AG10803 (cell line): ENCODE measurements at regions not wholly inside any gene's neighbourhood (a gene's known extent, or its start where the extent isn't known, plus 50 kb on each side); places are given as distances from the start of the nearest gene placed in this dataset.
A peak's percentile ranks its signal among the peaks of the same experiment; 100 is the strongest.

ENCODE experiments used
- DNase-seq: peaks from one replicate; pipeline ENCODE4 v3.0.0; 2010; ENCODE audit warnings: low read depth
- H3K4me3 ChIP-seq: 2 replicates; pipeline ENCODE4 v1.5.1; 2011; ENCODE audit warnings: mild to moderate bottlenecking, low read length, control low read depth
- TF ChIP-seq, protein P1 (sequence below): conservative IDR thresholded peaks from 2 replicates; pipeline ENCODE4 v1.5.1; 2011; ENCODE audit warnings: mild to moderate bottlenecking, low read length, control low read depth, inconsistent platforms

- no peak overlapping the region for H3K4me3 ChIP-seq
- TF ChIP-seq, protein P1, sequence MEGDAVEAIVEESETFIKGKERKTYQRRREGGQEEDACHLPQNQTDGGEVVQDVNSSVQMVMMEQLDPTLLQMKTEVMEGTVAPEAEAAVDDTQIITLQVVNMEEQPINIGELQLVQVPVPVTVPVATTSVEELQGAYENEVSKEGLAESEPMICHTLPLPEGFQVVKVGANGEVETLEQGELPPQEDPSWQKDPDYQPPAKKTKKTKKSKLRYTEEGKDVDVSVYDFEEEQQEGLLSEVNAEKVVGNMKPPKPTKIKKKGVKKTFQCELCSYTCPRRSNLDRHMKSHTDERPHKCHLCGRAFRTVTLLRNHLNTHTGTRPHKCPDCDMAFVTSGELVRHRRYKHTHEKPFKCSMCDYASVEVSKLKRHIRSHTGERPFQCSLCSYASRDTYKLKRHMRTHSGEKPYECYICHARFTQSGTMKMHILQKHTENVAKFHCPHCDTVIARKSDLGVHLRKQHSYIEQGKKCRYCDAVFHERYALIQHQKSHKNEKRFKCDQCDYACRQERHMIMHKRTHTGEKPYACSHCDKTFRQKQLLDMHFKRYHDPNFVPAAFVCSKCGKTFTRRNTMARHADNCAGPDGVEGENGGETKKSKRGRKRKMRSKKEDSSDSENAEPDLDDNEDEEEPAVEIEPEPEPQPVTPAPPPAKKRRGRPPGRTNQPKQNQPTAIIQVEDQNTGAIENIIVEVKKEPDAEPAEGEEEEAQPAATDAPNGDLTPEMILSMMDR: no peak
- no peak for DNase-seq
Observed at GRCh38 chr6:71157345-71157744, 131.3 kb upstream of the OGFRL1 start.

GRCh38 chr6:71164890-71165289, 123.7 kb upstream of the OGFRL1 start:
- no peak for DNase-seq
- H3K4me3 ChIP-seq: no peak overlapping the region
- TF ChIP-seq, protein P1: no peak

- peak; percentile 34 for DNase-seq
- TF ChIP-seq, protein P1: no peak
- no peak overlapping the region for H3K4me3 ChIP-seq
Observed at GRCh38 chr6:71168233-71168765, 120.3 kb upstream of the OGFRL1 start.

DNA sequence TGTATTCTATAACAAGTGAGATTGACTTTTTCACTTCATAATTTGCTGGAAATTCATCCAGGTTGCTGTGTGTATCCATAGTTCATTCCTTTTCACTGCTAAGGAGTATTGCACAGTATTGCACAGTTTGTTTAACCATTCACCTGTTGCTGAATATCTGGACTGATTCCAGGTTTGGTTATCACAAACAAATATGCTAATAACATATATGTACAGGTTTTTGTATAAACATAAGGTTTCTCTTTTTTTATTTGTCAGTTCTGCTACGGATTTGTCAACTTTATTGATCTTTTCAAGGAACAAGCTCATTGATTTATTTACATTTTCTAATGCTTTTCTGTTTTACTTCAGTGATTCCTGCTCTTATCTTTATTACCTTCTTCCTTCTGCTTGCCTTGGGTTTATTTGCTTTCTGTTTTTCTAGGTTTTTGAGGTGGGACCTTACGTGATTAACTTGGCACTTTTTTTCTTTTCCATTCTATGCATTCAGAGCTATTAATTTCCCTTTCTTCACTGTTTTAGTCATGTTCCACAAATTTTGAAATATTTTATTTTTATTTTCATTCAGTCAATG, 117.0 kb upstream of the OGFRL1 start:
- DNase-seq: no peak
- no peak overlapping the region for H3K4me3 ChIP-seq
- TF ChIP-seq, protein P1: no peak

DNA sequence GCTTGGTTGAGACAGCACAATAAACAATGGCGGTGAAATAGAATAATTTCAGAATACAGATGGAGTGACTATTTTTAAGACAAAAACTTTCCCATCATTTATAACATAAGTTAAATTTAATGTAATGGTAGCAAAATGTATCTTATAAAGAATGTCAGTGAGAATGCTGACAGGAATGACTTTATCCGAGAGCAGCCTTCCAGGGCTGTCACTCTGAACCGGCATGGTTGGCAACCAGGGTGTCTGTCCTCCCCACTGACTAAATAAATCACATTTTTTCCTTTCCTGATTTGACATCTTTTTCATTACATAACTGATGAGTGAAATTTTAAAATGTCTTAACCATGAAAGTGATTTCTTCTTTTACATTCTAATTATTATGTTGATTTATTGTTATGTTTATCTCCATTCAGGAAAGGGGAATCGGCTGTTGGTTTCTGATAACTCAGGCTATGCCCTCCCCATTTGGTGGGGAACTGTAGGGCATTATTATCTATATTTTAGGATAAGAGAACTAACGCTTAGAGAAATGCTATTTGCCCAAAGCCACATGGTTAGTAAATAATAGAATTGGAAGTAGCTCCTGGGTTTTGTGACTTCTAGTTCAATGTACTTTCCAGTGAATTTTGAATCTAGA, 109.2 kb upstream of the OGFRL1 start:
- DNase-seq: no peak
- TF ChIP-seq, protein P1: no peak
- no peak overlapping the region for H3K4me3 ChIP-seq

- peak; percentile 94 for DNase-seq
- H3K4me3 ChIP-seq: no peak overlapping the region
- TF ChIP-seq, protein P1: no peak
Observed at GRCh38 chr6:71181565-71181964, 107.0 kb upstream of the OGFRL1 start.

DNA sequence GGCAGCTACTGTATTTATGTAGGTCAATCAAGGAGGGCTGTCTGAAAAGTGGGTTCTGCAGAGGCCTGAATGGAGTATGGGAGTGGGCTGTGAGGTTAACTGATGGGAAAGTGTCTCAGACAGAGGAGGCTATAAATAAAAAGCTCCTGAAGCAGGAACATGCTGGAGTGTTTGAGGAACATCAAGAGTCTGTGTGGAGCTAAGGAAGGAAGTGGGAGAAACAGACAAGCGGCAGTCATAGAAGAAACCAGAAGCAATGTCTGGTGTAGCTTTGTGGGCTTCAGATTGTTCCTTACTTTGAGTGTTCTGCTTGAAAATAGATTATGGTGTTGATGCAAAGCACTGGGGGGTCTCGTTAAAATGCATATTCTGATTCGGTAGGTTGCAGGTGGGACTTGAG, 101.5 kb upstream of the OGFRL1 start:
- no peak for DNase-seq
- TF ChIP-seq, protein P1: no peak
- H3K4me3 ChIP-seq: no peak overlapping the region
